ENCODE measurements at regions not wholly inside any gene's neighbourhood (a gene's known extent, or its start where the extent isn't known, plus 50 kb on each side); places are given as distances from the start of the nearest gene placed in this dataset.

- DNase-seq (ENCODE audit: low read depth): peak; percentile 66
- no peak overlapping the region for H3K4me3 ChIP-seq (ENCODE audit: low read depth, low read length)
- TF ChIP-seq, protein P1, sequence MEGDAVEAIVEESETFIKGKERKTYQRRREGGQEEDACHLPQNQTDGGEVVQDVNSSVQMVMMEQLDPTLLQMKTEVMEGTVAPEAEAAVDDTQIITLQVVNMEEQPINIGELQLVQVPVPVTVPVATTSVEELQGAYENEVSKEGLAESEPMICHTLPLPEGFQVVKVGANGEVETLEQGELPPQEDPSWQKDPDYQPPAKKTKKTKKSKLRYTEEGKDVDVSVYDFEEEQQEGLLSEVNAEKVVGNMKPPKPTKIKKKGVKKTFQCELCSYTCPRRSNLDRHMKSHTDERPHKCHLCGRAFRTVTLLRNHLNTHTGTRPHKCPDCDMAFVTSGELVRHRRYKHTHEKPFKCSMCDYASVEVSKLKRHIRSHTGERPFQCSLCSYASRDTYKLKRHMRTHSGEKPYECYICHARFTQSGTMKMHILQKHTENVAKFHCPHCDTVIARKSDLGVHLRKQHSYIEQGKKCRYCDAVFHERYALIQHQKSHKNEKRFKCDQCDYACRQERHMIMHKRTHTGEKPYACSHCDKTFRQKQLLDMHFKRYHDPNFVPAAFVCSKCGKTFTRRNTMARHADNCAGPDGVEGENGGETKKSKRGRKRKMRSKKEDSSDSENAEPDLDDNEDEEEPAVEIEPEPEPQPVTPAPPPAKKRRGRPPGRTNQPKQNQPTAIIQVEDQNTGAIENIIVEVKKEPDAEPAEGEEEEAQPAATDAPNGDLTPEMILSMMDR (IDR thresholded peaks at IDR 0.05; ENCODE audit: low read depth, low read length): no peak
- TF ChIP-seq, protein P2, sequence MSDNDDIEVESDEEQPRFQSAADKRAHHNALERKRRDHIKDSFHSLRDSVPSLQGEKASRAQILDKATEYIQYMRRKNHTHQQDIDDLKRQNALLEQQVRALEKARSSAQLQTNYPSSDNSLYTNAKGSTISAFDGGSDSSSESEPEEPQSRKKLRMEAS (IDR thresholded peaks at IDR 0.05; ENCODE audit: low read depth, low read length): no peak
These were observed 185.1 kb downstream of the CLIC5 start for GRCh38 chr6:45830441-45831139.

DNA sequence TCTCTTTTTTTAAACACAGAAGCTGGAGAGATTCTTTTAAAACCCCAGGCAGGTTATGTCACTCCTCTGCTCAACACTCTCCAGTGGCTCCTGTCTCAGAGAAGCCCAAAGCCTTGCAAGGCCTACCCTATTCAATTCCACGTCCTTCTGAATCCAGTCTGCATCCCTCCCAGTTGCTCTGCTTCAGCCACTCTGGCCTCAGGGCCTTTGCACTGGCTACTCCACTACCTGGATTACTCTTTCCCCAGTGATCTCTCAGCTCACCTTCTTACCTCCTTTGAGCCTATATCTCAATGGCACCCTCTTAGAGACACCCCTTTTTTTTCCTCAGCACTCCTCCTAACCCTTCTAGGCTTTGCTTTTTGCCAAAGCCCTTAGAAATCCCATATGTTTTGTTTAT is 185.8 kb downstream of the CLIC5 start:
- TF ChIP-seq MYC (IDR thresholded peaks at IDR 0.05; ENCODE audit: low read depth, low read length): no peak
- TF ChIP-seq, protein P1 (IDR thresholded peaks at IDR 0.05; ENCODE audit: low read depth, low read length): no peak
- no peak for TF ChIP-seq POLR2A (IDR thresholded peaks at IDR 0.05; ENCODE audit: extremely low read depth, insufficient read length)
- TF ChIP-seq, protein P2 (IDR thresholded peaks at IDR 0.05; ENCODE audit: low read depth, low read length): no peak
- no peak for DNase-seq (ENCODE audit: low read depth)
- H3K4me3 ChIP-seq (ENCODE audit: low read depth, low read length): no peak overlapping the region

DNA sequence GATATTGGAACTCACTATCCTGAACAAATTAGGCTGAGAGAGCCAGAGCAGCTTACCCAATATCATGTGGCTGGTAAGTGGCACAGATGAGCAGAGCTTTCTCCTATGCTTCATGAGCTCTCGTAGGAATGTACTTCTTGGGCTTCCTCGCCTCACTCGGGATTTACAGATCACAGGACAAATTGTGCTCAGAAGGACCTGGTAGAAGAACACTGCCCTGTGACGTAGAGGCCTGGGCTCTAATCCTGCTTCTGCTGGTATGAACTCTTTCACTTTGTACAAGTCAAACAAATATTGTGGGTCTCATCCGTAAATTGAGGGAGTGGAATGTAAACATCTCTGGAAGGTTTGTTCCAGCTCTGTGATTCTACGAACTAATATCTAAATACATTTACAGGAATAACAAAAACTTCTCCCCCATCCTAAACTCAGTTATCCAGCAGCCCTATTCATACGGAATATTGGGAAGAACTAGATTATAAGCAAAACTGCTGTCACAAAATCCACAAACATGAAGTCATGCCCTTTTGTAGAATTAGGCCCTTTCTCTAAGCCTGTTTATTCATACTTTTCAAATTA is 187.6 kb downstream of the CLIC5 start:
- DNase-seq (ENCODE audit: low read depth): no peak
- no peak for TF ChIP-seq POLR2A (IDR thresholded peaks at IDR 0.05; ENCODE audit: extremely low read depth, insufficient read length)
- TF ChIP-seq, protein P1 (IDR thresholded peaks at IDR 0.05; ENCODE audit: low read depth, low read length): no peak
- TF ChIP-seq MYC (IDR thresholded peaks at IDR 0.05; ENCODE audit: low read depth, low read length): no peak
- no peak overlapping the region for H3K4me3 ChIP-seq (ENCODE audit: low read depth, low read length)

GRCh38 chr6:45822873-45823272 is 192.8 kb downstream of the CLIC5 start:
- H3K4me3 ChIP-seq (ENCODE audit: low read depth, low read length): no peak overlapping the region
- no peak for DNase-seq (ENCODE audit: low read depth)
- TF ChIP-seq, protein P2 (IDR thresholded peaks at IDR 0.05; ENCODE audit: low read depth, low read length): no peak
- TF ChIP-seq MYC (IDR thresholded peaks at IDR 0.05; ENCODE audit: low read depth, low read length): no peak
- TF ChIP-seq, protein P1 (IDR thresholded peaks at IDR 0.05; ENCODE audit: low read depth, low read length): no peak
- TF ChIP-seq POLR2A (IDR thresholded peaks at IDR 0.05; ENCODE audit: extremely low read depth, insufficient read length): no peak

- no peak overlapping the region for H3K4me3 ChIP-seq (ENCODE audit: low read depth, low read length)
- DNase-seq (ENCODE audit: low read depth): peak; percentile 16
These were observed 193.3 kb downstream of the CLIC5 start for GRCh38 chr6:45822246-45822812.

More at GRCh38 chr6:45822246-45822812, 193.3 kb downstream of the CLIC5 start:
- TF ChIP-seq MYC (IDR thresholded peaks at IDR 0.05; ENCODE audit: low read depth, low read length) (no peak), POLR2A (IDR thresholded peaks at IDR 0.05; ENCODE audit: extremely low read depth, insufficient read length) (no peak)
- TF ChIP-seq, protein P2 (IDR thresholded peaks at IDR 0.05; ENCODE audit: low read depth, low read length): no peak
- TF ChIP-seq, protein P1 (IDR thresholded peaks at IDR 0.05; ENCODE audit: low read depth, low read length): no peak
